ENCODE measurements at regions not wholly inside any gene's neighbourhood (a gene's known extent, or its start where the extent isn't known, plus 50 kb on each side); places are given as distances from the start of the nearest gene placed in this dataset.
A peak's percentile ranks its signal among the peaks of the same experiment; 100 is the strongest.

DNA sequence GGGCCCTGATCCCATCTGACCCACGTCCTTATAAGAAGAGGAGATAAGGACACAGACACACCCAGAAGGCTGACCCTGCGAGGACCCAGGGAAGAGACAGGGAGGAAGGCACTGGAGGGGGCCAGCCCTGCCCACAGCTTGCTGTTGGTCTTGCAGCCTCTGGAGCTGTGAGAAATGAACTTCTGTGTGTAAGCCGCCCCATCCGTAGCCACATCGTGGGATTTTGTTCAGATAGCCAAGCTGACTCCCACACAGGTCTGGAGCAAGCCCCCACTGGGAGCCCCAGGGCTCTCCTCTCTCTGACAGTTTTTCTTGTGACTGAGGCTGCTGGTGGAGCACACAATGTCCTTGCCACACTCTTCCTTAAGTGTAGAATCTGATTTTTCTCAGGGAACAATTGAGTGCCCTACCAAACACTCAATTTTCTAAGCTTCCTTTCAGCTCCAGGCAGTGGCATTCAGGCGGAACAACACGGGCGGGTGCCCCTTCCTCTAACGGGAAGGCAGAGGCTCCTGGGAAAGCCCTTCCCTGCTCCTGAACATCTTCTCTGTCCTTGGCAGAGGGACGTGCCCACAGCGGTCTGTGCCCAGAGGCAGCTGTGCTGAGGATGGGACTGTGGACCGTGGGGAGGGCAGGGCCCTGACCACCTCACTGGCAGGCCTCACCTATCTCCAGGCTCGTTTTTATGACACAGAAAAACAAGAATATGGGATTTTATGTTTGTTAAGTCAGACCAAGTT, 160.6 kb upstream of the SHH start:
- H3K4me3 ChIP-seq (ENCODE audit: low read length in 2 of 2), result no peak overlapping the region
- ATAC-seq (ENCODE audit: low FRiP score), result no peak
- peak; percentile 24 to 62 for DNase-seq
- no peak overlapping the region for H3K27ac ChIP-seq (ENCODE audit: low read depth in 1 of 2, low read length in 2 of 2)
- 48 to 52% methylated on average over 13 of the region's 13 CpGs for WGBS, 2 donors
- H3K36me3 ChIP-seq (ENCODE audit: control insufficient read depth in 1 of 2, insufficient read depth in 2 of 2, low read length in 1 of 2), result no peaks in the 10 kb centered on the region
- no peaks in the 10 kb centered on the region for H3K27me3 ChIP-seq (ENCODE audit: control insufficient read depth in 1 of 2, insufficient read depth in 2 of 2, low read length in 1 of 2)
- H3K4me1 ChIP-seq (ENCODE audit: control insufficient read depth in 1 of 2, insufficient read depth in 2 of 2, low read length in 2 of 2), result no peaks in the 10 kb centered on the region
- no peaks in the 10 kb centered on the region for H3K9me3 ChIP-seq (ENCODE audit: control insufficient read depth, low read length)
- intact Hi-C loops (cut with DNase I), result no loop called here

DNA sequence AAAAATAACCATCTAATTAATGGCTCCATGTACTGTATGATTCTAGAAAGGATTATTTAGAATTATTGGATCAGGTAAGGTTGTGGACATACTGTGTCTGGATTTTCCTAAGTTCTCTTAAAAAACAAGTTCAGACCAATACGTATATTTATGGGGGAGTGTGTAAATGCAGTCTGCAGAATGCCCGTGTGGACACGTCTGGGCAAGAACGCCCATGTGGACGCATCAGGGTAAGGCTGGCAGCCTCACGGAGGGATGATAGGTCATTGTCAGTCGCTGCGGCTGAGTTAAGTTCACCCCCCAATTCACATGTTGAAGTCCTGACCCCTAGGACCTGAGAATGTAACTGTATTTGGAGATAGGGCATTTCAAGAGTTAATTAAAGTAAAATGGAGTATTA, 160.0 kb upstream of the SHH start:
- intact Hi-C loops (cut with DNase I), result no loop called here
- Histone ChIP-seq H3K9me3 (ENCODE audit: control insufficient read depth, low read length) (no peaks in the 10 kb centered on the region), H3K4me1 (ENCODE audit: control insufficient read depth in 1 of 2, insufficient read depth in 2 of 2, low read length in 2 of 2) (no peaks in the 10 kb centered on the region), H3K36me3 (ENCODE audit: control insufficient read depth in 1 of 2, insufficient read depth in 2 of 2, low read length in 1 of 2) (no peaks in the 10 kb centered on the region), H3K4me3 (ENCODE audit: low read length in 2 of 2) (no peak overlapping the region), H3K27ac (ENCODE audit: low read depth in 1 of 2, low read length in 2 of 2) (no peak overlapping the region), H3K27me3 (ENCODE audit: control insufficient read depth in 1 of 2, insufficient read depth in 2 of 2, low read length in 1 of 2) (no peaks in the 10 kb centered on the region)
- ATAC-seq (ENCODE audit: low FRiP score), result no peak
- no peak for DNase-seq
- 75 to 81% methylated on average over 8 of the region's 8 CpGs for WGBS, 2 donors

DNA sequence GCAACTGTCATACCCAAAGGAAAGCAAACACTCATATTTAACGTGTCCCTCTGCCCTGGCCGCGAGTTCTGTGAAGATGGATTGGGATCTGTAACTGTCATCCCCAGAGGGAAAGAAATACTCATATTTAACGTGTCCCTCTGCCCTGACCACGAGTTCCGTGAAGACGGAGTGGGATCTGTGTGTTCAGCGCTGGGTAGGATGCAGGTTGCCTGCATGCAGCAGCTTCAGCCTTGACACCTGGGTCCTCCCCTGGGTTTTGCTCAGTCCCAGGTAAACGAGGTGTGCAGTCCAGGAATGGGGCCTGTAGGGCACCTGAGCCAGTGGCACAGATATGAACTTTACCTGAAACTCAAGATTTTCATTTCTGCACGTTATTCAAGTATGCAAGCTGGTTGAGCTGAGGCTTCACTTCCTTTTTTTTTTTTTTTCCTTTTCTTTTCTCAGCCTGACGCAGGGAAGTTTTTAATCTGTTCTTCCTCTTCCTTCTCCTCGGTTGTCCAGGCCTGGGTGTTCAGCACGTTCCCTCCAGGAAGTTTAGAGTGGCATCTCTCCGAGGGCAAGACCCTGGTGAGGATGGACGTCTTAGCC, 159.0 kb upstream of the SHH start:
- peak in 1 of 2 donors; percentile 35 for DNase-seq
- 71 to 75% methylated on average over 15 of the region's 15 CpGs for WGBS, 2 donors

DNA sequence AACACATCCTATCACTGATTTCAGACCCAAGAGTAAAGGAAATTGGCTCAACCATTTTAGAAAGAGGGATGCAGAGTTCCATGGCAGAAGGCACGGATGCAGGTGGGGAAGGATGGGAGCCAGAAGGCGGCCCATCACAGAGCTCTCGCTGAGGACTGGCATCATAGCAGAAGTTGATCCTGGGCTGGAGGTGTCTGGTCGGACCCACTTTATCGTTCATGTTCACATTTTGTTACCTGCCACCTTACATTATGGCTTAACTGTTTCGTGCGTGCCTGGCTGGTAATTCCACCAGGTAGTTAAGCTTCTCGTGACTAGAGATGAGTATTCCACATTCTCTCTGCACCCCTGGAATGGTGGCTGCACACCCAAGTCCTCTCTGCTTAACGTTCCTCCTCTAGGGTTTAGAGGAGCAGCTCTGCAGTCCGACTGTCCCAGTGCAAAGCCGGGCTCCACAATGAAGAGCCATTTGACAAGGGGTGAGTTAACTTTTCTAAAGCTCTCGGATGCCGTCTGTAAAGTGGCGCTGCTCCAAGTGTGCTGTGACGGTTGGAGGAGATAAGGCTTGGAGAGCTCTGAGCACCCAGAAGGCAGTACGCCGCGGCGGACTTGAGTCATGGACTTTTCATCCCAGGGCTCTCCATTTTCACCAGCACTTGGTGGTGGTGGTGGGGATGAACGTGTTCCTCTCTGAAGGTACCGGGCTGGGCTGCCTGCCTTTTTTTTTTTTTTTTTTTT, 157.1 kb upstream of the SHH start:
- ATAC-seq (ENCODE audit: low FRiP score) (no peak), DNase-seq (no peak)
- Histone ChIP-seq H3K27ac (ENCODE audit: low read depth in 1 of 2, low read length in 2 of 2) (no peak overlapping the region), H3K4me1 (ENCODE audit: control insufficient read depth in 1 of 2, insufficient read depth in 2 of 2, low read length in 2 of 2) (no peaks in the 10 kb centered on the region), H3K9me3 (ENCODE audit: control insufficient read depth, low read length) (no peaks in the 10 kb centered on the region), H3K27me3 (ENCODE audit: control insufficient read depth in 1 of 2, insufficient read depth in 2 of 2, low read length in 1 of 2) (no peaks in the 10 kb centered on the region), H3K4me3 (ENCODE audit: low read length in 2 of 2) (no peak overlapping the region), H3K36me3 (ENCODE audit: control insufficient read depth in 1 of 2, insufficient read depth in 2 of 2, low read length in 1 of 2) (no peaks in the 10 kb centered on the region)
- 82% methylated on average over 21 of the region's 21 CpGs for WGBS, 2 donors
- intact Hi-C loops (cut with DNase I), result no loop called here

More for the DNA sequence above, 159.0 kb upstream of the SHH start:
- Histone ChIP-seq H3K9me3 (ENCODE audit: control insufficient read depth, low read length) (no peaks in the 10 kb centered on the region), H3K27me3 (ENCODE audit: control insufficient read depth in 1 of 2, insufficient read depth in 2 of 2, low read length in 1 of 2) (no peaks in the 10 kb centered on the region), H3K27ac (ENCODE audit: low read depth in 1 of 2, low read length in 2 of 2) (no peak overlapping the region), H3K4me1 (ENCODE audit: control insufficient read depth in 1 of 2, insufficient read depth in 2 of 2, low read length in 2 of 2) (no peaks in the 10 kb centered on the region), H3K4me3 (ENCODE audit: low read length in 2 of 2) (no peak overlapping the region), H3K36me3 (ENCODE audit: control insufficient read depth in 1 of 2, insufficient read depth in 2 of 2, low read length in 1 of 2) (no peaks in the 10 kb centered on the region)
- ATAC-seq (ENCODE audit: low FRiP score), result no peak
- intact Hi-C loops (cut with DNase I), result no loop called here

DNA sequence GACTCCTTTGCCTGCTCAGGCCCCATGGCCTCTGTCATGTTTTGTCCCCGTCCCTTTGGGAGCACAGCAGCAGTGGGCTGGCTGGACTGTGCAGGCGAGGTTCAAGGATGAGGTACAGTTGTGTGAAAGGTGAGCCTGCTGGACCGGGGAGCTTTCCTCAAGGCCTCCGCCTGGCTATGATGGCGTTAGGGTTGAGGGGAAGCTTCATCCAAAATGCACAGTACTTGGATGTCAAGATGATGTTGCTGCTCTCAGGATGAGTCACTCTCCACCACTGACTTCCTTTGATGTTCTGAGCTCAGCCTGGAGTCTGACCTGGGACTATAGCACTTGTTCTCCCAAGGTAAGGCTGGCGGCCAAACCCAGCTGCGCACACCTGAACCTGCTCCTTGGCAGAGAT, 152.7 kb upstream of the SHH start:
- Histone ChIP-seq H3K9me3 (ENCODE audit: control insufficient read depth, low read length) (no peaks in the 10 kb centered on the region), H3K4me3 (ENCODE audit: low read length in 2 of 2) (no peak overlapping the region), H3K36me3 (ENCODE audit: control insufficient read depth in 1 of 2, insufficient read depth in 2 of 2, low read length in 1 of 2) (no peaks in the 10 kb centered on the region), H3K27me3 (ENCODE audit: control insufficient read depth in 1 of 2, insufficient read depth in 2 of 2, low read length in 1 of 2) (no peaks in the 10 kb centered on the region), H3K27ac (ENCODE audit: low read depth in 1 of 2, low read length in 2 of 2) (no peak overlapping the region), H3K4me1 (ENCODE audit: control insufficient read depth in 1 of 2, insufficient read depth in 2 of 2, low read length in 2 of 2) (no peaks in the 10 kb centered on the region)
- peak in 1 of 2 donors; percentile 48 for DNase-seq
- ATAC-seq (ENCODE audit: low FRiP score), result no peak
- intact Hi-C loops (cut with DNase I), result no loop called here
- WGBS, 2 donors, result 86 to 87% methylated on average over 7 of the region's 7 CpGs

DNA sequence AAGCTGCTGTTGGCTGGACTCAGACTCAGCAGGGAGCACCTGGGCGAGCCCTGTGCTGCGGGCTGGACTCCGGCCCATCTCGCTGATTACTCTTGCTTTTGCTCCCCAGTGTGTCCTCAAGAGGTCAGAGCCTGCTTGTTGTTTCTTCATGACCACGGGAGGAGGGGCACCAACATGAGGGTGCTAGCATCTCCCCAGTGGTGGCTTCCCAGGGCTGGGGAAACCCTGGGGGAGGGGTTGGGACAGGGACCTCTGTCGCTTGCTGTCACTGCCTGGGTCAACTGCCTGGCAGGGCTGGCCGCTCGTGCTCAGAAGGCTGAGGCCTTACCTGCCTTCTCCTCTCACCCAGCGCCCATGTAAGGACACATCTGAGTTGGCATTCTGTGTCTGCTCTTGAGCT, 152.3 kb upstream of the SHH start:
- WGBS, 2 donors, result 79 to 81% methylated on average over 9 of the region's 9 CpGs
- no peaks in the 10 kb centered on the region for H3K4me1 ChIP-seq (ENCODE audit: control insufficient read depth in 1 of 2, insufficient read depth in 2 of 2, low read length in 2 of 2)
- no peaks in the 10 kb centered on the region for H3K27me3 ChIP-seq (ENCODE audit: control insufficient read depth in 1 of 2, insufficient read depth in 2 of 2, low read length in 1 of 2)
- H3K4me3 ChIP-seq (ENCODE audit: low read length in 2 of 2), result no peak overlapping the region
- H3K9me3 ChIP-seq (ENCODE audit: control insufficient read depth, low read length), result no peaks in the 10 kb centered on the region
- ATAC-seq (ENCODE audit: low FRiP score), result no peak
- intact Hi-C loops (cut with DNase I), result no loop called here
- no peaks in the 10 kb centered on the region for H3K36me3 ChIP-seq (ENCODE audit: control insufficient read depth in 1 of 2, insufficient read depth in 2 of 2, low read length in 1 of 2)
- H3K27ac ChIP-seq (ENCODE audit: low read depth in 1 of 2, low read length in 2 of 2), result no peak overlapping the region
- DNase-seq, result no peak

DNA sequence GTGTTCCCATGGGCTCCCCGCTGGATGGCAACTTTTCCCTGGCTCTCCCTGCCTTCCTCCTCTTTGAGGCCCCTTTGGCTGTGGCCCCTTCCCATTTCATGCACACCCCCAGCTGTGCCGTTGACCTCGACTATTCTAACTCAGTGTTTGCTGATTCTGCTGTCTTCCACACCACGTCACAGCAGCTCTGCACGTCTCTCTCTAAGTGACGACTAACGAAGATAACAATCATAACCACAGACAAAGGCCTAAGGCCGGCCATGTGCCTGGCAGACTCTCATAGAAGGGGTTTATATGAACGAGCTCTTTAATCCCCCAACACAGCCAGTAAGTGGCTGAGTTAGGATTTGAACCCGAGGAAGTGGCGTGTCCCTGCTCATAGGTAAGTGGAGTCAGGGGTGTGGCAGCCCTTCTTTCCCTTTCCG, 151.5 kb upstream of the SHH start:
- no peak for ATAC-seq (ENCODE audit: low FRiP score)
- WGBS, 2 donors, result 75 to 78% methylated on average over 12 of the region's 12 CpGs
- Histone ChIP-seq H3K4me1 (ENCODE audit: control insufficient read depth in 1 of 2, insufficient read depth in 2 of 2, low read length in 2 of 2) (no peaks in the 10 kb centered on the region), H3K4me3 (ENCODE audit: low read length in 2 of 2) (no peak overlapping the region), H3K27me3 (ENCODE audit: control insufficient read depth in 1 of 2, insufficient read depth in 2 of 2, low read length in 1 of 2) (no peaks in the 10 kb centered on the region), H3K9me3 (ENCODE audit: control insufficient read depth, low read length) (no peaks in the 10 kb centered on the region), H3K27ac (ENCODE audit: low read depth in 1 of 2, low read length in 2 of 2) (no peak overlapping the region), H3K36me3 (ENCODE audit: control insufficient read depth in 1 of 2, insufficient read depth in 2 of 2, low read length in 1 of 2) (no peaks in the 10 kb centered on the region)
- DNase-seq, result no peak
- intact Hi-C loops (cut with DNase I), result no loop called here

DNA sequence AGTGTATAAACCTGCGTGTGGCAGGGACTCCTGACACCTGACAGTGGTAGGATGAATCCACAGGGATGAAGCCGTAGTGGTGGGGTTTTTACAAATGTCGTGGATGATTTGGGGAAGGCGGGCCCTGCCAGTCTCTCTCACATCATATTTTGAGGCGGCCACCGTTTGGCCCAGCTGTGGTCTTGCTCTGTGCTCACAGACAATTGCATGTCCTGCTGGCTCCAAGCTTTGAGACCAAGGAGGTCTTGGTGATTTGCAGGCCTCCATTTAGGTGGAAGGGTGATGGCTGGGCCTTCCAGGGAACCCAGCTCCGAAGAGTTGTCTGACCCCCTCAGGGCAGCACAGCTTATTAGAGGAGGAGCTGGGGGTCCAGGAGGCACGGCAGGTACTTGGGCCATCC, 151.1 kb upstream of the SHH start:
- DNase-seq, result no peak
- H3K27me3 ChIP-seq (ENCODE audit: control insufficient read depth in 1 of 2, insufficient read depth in 2 of 2, low read length in 1 of 2), result no peaks in the 10 kb centered on the region
- no peak overlapping the region for H3K4me3 ChIP-seq (ENCODE audit: low read length in 2 of 2)
- intact Hi-C loops (cut with DNase I), result no loop called here
- H3K27ac ChIP-seq (ENCODE audit: low read depth in 1 of 2, low read length in 2 of 2), result no peak overlapping the region
- no peak for ATAC-seq (ENCODE audit: low FRiP score)
- no peaks in the 10 kb centered on the region for H3K4me1 ChIP-seq (ENCODE audit: control insufficient read depth in 1 of 2, insufficient read depth in 2 of 2, low read length in 2 of 2)
- no peaks in the 10 kb centered on the region for H3K9me3 ChIP-seq (ENCODE audit: control insufficient read depth, low read length)
- WGBS, 2 donors, result 85 to 88% methylated on average over 8 of the region's 8 CpGs
- no peaks in the 10 kb centered on the region for H3K36me3 ChIP-seq (ENCODE audit: control insufficient read depth in 1 of 2, insufficient read depth in 2 of 2, low read length in 1 of 2)

DNA sequence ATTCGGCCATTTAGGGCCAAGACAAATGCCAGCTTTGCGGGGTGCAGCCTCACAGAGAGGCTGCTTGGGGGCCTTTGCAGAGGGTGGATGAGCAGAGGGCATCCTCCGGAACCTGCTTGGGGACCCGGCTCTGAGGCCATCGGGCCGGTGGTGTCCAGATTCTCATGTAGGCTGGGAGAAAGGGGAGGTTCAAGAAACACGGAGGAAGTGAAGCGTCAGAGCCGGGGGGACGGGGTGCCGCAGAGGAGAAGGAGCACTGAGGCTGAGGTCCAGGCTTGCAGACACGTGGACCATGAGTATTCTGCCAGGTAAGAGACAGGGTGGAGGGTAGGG, 150.7 kb upstream of the SHH start:
- Histone ChIP-seq H3K4me1 (ENCODE audit: control insufficient read depth in 1 of 2, insufficient read depth in 2 of 2, low read length in 2 of 2) (no peaks in the 10 kb centered on the region), H3K36me3 (ENCODE audit: control insufficient read depth in 1 of 2, insufficient read depth in 2 of 2, low read length in 1 of 2) (no peaks in the 10 kb centered on the region), H3K9me3 (ENCODE audit: control insufficient read depth, low read length) (no peaks in the 10 kb centered on the region), H3K27ac (ENCODE audit: low read depth in 1 of 2, low read length in 2 of 2) (no peak overlapping the region), H3K4me3 (ENCODE audit: low read length in 2 of 2) (no peak overlapping the region), H3K27me3 (ENCODE audit: control insufficient read depth in 1 of 2, insufficient read depth in 2 of 2, low read length in 1 of 2) (no peaks in the 10 kb centered on the region)
- no peak for DNase-seq
- ATAC-seq (ENCODE audit: low FRiP score), result no peak
- intact Hi-C loops (cut with DNase I), result no loop called here
- 86 to 89% methylated on average over 12 of the region's 12 CpGs for WGBS, 2 donors
